SIG-M5 (cell line): ENCODE measurements at regions not wholly inside any gene's neighbourhood (a gene's known extent, or its start where the extent isn't known, plus 50 kb on each side); places are given as distances from the start of the nearest gene placed in this dataset.

Source experiments
- DNase-seq: peaks from one replicate; lab custom pipeline; 2025; lab: John Stamatoyannopoulos, UW

DNA sequence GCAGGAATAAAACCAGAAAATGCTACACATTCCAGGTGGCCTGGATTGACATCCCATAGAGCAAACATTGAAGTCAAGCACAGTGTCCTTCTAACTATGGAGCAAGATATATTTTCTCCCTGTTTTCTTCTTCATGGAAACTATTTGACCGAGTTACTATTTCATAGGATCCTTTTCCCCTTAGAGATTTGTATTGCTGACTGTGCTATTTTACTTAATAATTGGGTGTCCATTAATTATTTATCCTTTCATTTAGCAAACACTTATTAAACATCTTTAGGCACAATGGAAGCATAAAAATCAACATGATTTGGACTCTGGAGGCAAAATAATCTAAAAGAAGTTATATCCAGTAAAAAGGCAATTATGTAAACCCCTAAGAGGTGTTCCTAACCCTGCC, 782.8 kb upstream of the ACVR2A start:
- no peak for DNase-seq

DNA sequence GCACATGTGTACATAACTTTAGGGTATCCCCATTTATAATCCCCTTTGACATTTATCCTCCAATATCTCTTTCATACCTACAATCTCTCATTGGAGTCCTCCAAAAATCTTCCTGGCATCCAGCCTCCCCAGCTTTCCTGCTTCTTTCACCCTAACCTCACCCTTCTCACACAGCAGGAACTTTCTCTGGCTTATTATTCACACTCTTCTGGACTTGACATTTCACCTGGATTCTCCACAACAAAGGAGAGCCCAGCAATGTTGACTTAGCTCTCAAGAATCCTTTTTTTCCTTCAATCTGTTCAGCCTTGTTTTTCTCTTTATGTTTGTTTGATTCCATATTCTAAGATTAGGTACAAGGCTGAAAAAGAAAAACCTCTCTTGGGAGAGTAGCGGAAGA, 783.6 kb upstream of the ACVR2A start:
- DNase-seq: no peak

DNA sequence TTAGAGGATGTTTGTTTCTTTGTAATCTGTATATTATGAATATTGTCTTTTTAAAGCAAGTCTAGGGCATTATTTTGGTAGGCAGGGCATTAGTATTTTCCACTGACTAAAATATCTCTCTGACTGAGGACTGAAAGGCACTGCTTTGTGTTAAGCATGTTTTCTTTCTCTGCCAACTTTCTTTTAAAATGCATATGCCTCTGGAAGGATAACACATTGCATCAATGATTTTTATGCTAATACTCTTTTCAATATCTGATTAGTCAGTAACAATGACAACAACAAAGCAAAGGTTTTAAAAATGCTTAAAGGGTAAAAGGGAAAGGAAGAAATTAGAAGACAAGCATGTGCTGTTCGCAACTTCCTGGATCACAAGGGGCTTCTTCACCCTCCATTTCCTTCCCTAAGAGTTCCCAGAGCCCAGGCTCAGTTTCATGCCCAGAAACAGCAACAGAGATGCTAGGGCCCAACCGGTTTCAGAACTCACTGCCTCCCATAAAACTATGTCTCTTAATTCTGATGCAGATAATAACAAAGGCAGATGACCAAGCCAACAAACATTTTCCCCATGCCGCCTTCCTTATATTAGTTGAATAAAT, 786.8 kb upstream of the ACVR2A start:
- DNase-seq: no peak

DNA sequence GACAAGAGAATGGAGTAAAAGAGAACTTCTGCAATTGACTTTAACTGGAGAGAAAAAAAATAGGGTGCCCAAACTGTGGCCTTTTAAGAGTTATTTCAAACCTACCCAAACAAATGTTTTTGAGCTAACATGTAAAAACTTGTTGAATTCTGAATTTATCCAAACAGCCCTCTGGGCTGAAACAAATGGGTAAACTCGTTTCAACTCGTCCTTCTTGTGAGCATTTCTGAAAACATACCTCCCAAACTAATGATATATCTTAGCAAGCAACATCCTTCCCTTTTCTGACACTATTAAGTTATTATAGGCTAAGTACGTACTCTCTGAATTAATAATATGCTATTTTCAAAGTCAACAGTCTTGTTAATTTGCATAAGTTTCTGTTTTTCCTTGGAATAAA, 793.0 kb upstream of the ACVR2A start:
- DNase-seq: no peak

DNA sequence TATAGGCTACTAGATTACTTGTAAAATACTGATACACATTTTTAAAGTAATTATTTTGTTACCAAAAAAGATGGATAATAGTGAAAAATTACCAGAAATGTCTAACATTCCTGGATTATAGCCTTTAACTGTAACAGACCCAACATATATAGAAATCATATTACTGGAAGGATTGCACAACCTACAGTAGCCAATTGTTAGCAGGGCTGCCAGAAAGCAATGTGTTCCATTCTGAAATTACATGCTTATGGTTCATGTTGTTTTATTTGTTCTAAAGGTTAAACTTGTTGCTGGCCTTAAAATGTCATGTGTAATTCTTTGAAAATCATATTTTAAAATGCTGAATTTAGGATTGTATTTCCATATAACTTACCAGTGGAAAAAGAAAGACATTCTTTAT, 793.6 kb upstream of the ACVR2A start:
- no peak for DNase-seq

DNA sequence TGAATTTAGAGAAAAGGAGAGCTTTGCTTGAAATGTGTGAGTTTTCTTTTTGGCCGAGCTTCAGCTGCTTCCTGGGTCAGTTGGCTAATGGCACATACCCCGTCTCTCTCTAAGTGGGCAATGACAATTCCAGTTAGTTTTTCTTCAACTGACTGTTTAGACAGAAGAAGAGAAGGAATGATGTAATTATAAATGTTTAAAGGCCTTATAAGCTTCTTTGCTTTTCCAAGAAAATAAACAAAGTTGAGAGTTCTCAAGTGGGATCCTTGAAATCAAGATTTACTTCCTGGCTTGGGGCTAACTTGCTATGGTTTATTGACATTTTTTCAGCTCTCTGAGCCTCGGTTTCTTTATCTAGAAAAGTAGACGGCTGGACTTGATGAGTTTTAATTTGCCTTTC, 794.9 kb upstream of the ACVR2A start:
- DNase-seq: no peak

DNA sequence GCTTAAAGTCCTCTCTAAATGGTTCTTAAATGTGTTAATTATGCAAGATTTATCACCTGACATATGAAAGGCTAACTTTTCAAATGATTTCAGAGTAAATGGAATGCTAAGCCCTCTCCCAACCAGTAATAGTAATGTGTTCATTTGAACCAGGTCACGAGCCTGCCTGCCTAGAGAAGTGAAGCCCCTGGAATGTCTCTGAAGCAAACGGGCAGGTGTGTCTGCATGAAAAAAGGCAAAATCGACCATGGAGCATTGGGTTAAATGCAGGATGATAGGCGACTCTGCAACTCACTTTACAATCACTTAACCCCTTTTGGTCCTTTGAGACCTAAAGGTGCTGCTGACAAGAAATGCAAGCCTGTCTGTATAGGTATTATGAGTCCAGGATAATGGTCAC, 798.4 kb upstream of the ACVR2A start:
- no peak for DNase-seq

DNA sequence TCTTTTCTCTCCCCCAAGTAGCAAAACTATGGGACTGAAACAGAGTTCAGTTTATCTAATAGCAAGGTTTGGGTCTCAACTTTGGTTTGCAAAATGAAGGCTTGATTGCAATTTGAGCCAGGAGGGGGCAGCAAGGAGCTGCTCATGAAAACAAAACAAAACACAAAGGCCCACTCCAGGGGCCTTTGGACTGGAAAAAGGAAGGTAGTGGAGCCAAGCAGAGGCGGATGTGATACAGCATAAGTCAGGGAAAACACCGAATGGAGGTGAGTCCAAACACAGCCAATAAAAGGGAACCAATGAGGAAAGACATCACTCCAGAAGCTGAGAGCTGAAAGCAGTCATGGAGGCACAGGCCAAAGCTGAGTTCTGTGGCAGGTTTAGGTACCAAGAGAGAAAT, 799.7 kb upstream of the ACVR2A start:
- DNase-seq: no peak

DNA sequence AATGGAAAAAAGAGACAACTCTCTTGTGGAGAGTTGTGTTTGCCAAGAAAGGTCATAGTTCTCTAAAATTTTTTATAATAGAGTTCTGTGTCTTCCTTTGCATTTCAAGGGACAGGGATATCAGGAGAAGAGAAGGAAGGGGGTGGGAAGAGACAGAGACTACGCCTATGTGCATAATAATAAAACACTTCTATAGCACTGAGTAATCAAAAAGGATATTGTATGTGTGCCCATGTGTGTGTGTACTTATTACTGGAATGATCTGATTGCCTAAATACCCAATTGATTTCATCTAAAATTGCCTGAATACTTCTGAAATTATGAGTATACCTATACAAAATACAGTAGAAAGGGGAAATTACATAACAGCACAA, 803.7 kb upstream of the ACVR2A start:
- no peak for DNase-seq

DNA sequence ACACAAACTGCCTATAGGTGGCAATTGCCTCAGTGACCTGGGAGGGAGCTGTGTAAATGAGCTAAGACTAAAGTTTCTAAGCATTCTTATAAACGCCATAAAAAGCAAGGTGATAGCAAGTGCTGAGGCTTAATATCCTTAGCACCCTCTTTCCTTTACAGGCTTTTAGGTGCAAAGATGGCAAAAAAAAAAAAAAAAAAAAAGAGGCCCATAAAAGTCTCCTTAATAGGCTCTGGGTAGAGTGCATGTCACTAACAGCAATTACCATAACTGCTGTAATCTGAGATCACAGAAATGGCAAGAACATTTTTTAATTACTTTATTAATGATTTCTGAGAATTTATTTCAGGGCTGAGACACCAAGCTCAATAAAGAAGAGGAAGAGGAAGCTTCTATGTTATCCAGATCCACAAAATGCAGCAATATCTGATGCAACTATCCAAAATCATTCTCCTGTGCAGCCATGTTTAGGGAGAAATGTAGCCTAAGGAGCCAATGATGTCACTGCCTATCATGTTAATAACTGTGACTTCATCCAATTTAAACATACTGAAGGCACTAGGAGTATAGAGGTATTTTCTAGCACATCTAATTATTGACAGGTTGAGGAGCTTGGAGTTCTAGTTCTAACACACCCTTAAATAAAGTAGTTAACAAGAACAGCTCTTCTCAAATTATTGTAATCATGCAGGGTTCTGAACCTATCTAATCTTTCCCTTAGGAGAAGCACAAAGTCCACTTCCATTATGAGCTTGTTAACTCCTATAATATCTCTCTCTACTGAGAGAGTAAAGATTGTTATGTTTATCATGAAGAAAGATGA, 804.3 kb upstream of the ACVR2A start:
- DNase-seq: no peak

DNA sequence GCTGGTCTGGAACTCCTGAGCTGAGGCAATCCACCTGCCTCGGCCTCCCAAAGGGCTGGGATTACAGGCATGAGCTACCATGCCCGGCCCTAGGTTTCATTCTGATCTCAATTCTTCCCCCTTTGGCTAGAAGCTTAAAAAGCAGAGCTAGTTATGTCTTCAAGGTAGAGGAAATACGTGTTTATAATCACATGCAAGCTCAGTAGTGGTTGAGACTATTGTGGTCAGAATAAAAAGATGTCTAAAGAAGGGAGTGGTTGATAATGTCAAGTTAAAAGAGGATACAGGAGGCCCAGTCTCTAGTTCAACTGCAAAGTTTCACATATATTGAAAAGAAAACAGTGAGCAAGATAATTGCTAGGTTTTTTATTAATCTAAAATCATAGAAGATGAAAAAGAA, 807.8 kb upstream of the ACVR2A start:
- DNase-seq: no peak

DNA sequence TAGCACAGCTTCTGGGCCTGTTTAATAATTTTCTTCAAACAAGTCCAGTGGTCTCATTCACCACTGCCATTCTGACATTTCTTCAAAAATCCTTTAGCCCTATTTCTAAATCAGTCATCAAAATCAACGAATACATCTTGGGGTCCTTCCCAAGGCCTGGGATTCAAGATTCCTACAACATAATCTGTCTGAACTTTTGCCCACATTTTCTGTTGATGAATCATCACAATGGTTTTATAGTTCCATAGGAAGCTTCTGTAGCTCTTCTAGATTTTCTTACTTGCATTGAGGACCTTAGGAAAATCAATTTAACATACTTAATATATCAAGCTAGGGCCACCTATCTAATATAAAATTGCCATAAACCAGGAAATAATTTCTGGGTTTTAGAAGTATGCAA, 811.8 kb upstream of the ACVR2A start:
- DNase-seq: no peak

DNA sequence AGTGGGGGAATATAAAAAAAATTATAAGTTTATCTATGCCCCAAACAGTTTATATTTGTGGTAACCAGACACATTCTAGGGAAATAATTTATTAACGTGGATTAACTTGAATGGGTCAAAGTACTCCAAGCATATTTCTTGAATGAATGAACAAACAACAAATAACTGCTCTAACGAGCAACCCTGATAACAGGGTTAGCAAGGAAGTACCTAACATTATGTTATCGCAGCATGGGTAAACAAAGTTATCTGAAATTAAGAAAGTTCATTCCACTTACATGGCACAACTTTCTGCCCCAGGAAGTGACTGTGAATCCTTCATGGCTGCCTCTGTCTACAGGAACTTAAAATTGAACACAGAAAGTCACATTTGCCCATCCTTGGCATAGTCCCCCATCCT, 812.9 kb upstream of the ACVR2A start:
- no peak for DNase-seq

DNA sequence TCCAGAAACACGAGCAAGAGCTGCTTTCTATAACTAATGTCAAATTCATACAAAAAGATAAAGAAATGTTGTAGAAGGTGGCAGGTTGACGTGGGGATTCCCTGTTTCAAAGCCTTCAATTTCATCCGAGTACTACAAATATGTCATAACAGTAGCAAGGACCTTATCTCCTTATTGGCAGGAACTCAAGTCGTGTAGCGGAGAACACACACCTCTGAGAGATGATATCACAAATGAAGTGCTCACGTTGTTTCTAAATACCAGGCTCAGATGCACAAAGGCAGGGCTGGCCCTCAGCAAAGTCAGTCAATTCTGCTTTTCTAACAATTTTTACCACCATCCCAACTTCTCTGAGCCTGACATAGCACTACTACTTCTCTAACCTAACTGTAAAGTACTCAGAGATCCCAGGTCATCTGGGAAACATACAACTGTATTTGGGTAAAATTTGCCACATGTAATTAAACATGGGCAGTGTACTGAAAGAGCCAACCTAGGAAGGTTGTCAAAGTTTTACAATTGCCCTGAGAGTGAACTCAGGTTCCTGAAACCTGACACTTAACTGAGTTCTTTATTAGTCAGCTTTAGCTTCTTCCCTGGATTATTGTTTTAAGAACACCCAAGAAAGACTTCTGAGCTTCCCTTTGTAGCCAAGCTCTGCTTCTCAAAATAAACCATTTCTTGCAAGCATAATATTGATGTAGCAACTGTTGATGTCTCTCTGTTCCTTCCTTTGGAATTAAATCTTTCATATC, 813.7 kb upstream of the ACVR2A start:
- DNase-seq: no peak

DNA sequence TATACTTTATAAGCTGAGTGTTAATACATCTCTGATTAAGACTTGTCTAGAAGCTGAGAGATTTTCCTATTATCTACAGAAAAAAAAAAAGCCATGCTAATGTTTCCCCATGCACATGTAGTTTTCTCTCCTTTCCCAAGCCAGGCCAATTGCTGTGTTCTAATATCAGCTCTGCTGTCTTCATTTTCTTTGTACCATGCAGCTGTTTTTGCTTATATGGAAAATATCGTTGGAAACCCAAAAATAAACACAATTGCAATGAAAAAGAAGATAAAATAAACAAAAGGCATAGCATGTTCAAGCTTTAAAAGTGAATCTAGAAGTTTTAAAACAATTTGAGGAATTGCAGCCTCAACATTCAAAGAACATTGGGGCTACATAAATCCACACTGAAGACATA, 817.4 kb upstream of the ACVR2A start:
- no peak for DNase-seq

DNA sequence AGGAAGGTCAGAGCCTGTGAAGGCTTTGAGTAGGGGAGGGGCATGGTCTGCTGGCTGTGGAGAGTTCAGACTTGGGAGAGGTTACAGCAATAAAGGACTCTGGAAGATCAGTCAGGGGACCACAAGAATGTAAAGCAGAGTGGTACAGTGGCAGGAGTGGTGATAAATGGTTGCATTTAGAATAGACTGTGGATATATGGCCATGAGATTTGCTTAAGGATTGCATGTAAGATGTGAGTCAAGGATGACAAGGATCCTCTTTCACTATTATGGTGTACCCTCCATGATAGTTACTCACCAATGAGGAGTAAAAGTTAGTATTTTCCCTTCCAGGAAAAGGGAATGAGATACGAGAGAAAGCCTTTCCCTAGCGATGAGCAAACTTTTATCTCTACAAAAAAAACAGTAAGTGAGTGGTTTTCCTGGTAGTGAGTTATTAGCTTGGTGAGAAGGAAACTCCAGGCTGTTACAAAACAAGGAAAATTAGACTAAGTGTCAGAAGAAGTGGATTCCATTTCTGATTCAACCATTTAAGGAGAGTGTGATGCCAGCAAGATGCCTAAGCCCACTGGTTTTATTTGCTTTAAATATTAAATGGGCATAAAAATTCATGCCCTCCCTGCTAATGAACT, 818.0 kb upstream of the ACVR2A start:
- DNase-seq: no peak

DNA sequence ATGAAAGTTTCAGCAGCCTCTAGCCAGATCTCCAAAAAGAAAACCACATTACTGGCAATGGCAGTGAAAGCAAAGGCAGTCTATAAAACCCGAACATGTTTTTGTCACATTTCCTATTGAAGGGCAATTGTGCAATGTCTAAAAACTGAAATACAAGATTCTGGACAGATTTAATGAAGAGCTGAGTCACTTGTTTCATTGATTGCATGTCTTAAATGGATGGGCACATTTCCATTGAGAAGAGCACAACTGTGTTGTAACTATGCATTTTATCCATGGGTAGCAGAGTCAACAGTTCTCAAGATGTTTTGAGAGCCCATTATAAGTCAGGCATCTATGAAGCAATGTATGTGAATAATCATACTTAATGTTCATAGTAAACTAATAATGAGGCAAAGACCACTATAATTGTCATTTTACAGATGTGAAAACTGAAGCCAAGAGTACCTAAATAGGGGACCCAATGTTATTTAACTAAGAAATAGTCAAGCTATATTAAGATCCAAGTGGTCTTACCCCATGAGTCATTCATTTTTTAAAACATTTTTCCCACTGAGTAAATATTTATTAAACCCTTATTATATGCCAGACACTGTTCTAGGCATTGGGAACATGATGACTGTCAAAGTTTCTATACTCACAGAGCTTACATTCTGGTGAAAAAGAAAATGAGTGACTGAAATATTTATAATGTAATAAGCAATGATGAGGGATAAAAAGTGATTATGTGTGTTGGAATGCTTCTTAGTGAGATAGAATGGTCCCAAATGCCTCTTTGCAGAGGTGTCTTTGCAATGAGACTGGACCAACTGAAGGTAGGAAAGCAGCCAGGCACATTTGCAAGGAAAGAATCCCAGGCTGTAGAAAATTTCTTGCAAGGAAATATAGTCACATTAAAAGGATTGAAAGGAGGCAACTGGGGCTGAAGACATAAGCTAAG, 818.9 kb upstream of the ACVR2A start:
- DNase-seq: no peak

DNA sequence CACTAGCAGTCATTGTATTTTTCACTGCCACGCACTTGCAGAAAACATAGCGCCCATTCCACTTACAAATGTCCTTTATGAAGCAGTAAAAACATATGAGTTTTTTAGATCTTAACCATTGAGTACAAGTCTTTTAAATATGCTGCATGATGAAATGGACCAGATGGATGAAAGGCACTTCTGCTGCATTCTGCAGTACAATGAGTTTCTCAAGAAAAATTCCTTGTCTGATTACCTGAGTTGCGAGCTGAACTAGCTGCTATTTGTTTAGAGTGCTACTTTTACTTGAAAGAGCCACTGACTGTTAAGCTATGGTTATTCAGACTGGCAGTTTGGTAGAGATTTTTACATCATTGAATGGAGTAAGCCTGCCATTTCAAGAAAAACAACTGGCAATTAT, 825.5 kb upstream of the ACVR2A start:
- no peak for DNase-seq

DNA sequence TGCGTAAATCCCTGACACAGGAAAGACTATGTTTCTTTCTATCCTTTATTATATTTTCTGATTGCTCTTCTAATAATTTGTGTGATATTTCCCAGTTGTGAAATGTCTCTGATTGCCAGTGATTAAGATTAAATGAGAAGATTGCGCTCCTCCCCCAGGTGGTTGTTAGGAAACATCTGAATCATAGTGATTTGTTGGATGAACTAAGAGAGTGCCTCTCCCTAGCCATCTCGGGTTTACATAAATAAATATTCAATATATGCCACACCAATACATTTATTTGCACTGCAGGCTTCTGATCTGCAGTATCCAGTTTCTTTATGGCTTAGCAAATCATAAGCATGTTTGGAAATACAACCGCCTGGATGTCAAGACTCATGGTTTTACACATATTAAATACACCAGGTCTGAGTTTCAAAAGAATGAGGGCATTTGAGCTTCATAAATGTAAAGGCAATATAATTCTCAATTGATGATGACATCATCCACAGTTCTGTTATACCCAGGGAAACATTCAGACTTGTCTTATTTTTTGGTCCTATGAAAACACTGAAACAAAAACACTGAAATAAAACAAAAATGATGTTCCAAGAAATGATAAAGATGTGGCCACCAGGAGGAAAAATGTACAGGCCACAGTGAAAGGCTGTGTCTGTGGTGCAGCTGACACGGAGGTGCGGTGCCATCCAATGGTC, 826.7 kb upstream of the ACVR2A start:
- DNase-seq: no peak

DNA sequence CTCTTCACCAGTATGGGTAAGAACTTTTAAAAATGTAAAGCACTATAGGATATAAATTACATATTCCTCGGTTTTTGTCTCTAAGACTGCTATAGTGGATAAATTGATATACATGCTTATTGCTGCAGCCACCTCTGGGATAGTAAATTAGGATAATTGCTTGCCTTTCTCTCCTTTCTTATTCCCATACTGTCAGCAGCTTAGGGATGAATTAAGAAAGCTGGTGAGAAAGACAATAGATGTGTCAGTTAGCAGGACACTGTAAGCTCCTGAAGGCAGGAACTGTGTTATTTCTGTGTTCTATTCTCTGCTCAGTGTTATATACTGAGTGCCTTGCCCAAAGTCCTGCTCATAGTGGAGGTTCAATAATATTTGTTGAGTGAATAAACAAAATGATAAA, 828.6 kb upstream of the ACVR2A start:
- DNase-seq: no peak

DNA sequence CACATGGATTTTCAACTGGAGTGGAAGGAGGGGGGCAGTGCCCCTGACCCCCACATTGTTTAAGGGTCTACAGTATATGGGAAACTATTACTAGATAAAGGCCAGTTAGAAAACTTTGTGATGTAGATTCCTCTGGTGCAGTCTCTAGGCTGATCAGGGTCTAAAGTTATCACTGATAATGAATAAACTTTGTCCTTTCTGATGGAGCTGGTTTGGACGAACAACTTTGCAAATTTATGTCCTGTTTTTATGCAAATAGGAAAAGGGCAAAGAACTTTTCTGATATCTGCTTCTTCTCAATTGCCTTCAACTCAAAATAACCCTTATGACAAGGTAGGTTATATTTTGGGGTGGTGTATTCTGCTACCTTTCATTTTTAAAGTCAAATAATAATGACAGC, 829.2 kb upstream of the ACVR2A start:
- DNase-seq: no peak
